GM20431 (cell line): ENCODE measurements at regions not wholly inside any gene's neighbourhood (a gene's known extent, or its start where the extent isn't known, plus 50 kb on each side); places are given as distances from the start of the nearest gene placed in this dataset.
"Not testable (repeated sequence)": the region's sequence is repeated elsewhere in the genome, so short reads cannot be mapped to it uniquely, and the experiment has no call there.

Experiments used
- in situ Hi-C: fragments of 300-500 bp; cut with MseI, MboI; formaldehyde crosslinking; loops from one replicate; pipeline ENCODE4 v1.15.0; 2020; ENCODE audit warnings: low sequenced_read_pairs; ENCODE audit not compliant: unreplicated experiment

DNA sequence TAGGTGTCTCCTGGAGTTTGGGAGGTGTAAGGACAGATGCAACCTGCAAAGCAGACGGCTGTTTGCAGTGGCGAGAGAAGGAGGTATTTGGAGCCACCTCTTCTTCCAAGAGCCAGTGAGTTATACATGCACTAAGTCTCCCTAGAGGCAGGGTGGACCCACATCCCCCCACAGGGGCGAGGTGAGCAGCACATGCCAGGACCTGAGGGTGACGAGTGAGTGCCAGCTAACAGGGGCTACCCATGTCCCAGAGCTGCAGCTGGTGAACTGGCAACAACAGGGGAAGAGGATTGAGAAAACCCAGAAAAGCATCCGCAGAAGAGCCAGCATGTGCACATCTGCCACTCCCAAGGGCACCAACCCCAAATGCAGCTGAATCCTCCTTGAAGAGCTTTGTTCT, 95.1 kb downstream of the CD83 start:
- in situ Hi-C loops, result loop anchor here (25.0 kb wide), 2 partner anchors 1275 to 1400 kb away; no protein-coding TSS in a partner anchor

GRCh38 chr6:14216946-14217684, 99.5 kb downstream of the CD83 start:
- in situ Hi-C loops, result loop anchor here (25.0 kb wide), 2 partner anchors 1270 to 1395 kb away; no protein-coding TSS in a partner anchor

DNA sequence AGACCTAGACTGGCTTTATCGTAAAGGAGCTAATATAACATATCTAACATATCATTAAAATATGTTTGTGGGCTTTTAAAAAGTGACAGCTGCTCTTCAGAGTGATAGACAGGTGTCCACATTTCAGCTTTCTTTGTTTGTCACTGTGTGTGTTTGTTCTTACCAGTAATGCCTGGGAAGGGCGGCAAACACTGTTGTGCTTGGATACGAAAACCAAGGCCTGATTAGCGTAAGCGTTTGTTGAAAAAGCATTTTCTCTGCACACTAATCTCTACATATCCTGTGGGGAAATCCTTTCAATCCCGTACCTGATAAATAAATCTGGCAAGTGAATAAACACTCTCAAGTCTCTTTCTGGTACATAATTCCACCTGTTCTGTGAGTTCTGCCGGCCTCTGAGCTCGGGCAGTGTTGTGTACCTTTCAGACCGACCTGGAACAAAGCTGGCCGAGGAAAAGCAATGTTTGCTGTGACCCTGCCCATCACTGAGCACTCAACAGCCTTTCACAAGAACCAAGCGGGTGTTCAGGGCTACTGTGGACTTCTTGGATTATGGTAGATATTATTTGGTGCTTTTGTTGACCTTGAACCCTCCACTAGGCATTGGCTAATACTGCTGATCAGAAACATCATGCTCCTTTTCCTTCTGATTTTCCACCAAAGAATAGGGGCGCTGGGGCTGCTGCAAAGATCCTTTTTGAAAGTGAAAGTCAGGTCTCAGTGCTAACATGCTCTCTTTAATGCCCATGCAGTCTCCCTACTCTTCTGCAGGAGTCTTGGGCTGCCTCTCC, 100.4 kb downstream of the CD83 start:
- in situ Hi-C loops, result loop anchor here (25.0 kb wide), 2 partner anchors 1269 to 1394 kb away; no protein-coding TSS in a partner anchor

GRCh38 chr6:14218519-14218800, 100.9 kb downstream of the CD83 start:
- in situ Hi-C loops, result loop anchor here (25.0 kb wide), 2 partner anchors 1269 to 1394 kb away; no protein-coding TSS in a partner anchor

DNA sequence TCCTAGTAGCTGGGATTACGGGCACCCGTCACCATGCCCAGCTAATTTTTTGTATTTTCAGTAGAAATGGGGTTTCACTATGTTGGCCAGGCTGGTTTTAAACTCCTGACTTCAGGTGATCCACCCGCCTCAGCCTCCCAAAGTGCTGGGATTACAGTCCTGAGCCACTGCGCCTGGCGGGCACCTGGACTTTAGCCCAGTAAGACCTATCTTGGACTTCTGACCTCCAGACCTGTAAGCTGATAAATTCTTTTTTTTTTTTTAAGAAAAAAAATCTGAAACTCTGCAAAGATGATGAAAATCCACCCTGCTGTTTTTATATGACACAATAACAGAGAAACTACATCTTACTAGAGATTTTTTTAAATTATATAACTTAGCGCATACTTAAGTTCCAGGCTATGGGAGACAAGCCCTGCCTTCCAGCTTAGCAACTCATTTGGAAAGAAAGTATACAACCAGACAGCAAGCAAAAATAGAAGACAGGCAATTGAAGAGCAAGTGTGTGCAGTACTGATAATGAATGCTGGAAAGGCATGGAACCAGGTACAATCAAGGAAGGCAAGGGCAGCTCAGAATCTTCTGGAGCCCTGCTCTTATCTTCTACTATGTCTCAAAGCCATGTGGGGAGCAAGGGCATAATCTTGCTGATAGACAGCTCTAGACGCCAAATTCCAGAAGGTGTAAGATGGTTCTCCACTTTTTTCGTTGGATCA, 104.2 kb downstream of the CD83 start:
- in situ Hi-C loops, result loop anchor here (25.0 kb wide), 2 partner anchors 1266 to 1391 kb away; no protein-coding TSS in a partner anchor

DNA sequence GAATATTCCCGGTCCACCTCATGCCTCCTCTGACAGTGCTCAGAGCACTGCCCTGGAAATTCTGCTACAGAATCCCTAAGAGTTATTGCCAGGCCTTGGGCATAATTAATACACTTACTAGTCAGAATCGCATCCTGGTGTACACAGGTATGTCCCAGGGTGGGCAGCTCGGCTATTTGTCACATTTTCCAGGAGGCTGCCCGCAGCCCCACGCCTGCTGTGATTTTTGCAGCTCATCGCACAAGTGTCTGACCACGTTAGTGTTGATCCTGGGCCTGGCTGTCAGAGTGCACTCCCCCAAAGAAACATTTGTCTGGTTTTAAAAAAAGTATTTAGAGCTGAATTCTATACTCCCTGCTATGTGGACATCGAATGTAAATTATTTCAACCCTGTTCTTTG, 105.4 kb downstream of the CD83 start:
- in situ Hi-C loops, result loop anchor here (25.0 kb wide), 2 partner anchors 1264 to 1389 kb away; no protein-coding TSS in a partner anchor

DNA sequence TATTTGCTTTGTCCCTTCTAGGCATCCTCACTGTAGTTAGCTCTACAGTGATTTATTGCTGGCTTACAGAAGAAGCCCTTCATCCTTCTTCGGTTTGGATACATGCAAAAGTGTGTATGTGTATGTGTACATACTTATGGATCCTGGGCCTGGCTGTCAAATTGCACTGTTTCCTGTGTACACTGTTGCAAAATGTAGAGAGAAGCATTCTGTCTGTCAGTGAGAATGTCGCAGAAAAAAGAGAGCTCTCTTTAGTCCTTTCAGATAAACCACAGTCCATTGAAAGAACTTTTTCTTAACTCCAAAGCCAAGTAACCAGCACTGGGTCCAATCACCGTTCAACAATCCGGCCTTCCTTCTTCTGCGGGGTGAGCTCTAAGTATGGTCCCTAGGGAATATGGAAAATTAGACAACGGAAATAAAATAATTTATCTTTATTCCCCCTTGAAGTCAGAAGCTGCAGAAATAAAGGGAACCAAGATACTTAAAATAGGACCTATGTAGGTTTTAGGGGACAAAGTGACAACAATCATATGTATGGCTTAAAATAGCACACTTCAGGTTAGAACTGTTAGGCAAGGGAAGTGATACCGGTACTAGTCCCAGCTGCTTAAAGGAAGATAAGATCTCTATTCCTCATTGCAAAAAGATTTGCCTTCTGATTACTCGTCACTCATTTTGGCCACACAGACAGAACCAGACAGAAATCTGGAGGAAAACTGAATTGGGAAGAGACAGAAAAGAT, 107.0 kb downstream of the CD83 start:
- in situ Hi-C loops, result loop anchor here (25.0 kb wide), 2 partner anchors 1263 to 1388 kb away; no protein-coding TSS in a partner anchor

DNA sequence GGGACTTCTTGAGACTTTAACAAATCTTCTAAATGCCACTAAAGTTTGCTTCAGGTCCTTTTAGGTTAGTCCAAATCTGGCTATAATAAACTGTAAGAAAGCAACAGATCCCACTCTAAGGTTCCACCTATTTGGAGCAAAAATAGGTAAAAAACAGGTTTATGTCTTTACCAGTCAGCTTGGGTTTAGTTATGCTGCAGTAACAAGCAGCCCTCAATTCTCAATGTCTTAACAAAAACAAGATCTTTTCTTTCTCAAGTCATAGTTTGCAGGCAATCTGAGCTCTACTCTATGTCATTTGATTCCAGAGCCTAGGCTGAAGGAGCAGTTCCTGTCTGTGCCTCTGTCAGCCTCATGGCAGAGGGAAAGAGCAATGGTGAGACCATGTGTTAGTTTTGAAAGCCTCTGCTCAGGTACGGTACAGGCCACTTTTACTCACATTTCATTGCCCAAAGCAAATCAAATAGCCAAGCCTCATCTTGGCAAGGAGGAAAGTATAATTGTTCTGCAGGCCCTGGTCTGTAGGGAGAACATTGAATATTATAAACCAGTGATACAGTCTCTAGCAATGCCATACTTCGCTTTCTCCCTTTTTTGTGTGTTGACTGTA, 108.6 kb downstream of the CD83 start:
- in situ Hi-C loops, result no loop called here

- in situ Hi-C loops, result no loop called here
Measured at GRCh38 chr6:14228571-14228970, 111.0 kb downstream of the CD83 start.

DNA sequence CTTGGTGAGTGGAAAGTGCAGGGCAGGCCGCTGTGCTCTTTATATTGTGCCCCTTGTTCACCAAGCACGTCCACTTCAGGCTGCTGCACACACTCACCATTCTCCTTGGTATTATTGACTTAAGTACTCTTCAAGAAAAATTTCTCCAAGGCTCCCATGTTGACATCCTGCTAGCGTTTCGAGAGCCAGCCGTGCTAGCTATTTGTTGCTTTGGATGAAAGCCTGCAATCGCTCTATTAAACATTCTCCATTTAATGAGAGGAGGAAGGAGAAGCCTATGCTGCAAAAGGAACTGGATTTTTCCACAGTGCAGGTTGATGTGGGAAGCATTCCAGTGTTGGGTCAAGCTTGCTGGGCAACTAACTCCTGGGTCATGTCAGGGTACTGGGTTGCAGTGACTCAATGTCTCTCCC, 113.5 kb downstream of the CD83 start:
- in situ Hi-C loops, result no loop called here

DNA sequence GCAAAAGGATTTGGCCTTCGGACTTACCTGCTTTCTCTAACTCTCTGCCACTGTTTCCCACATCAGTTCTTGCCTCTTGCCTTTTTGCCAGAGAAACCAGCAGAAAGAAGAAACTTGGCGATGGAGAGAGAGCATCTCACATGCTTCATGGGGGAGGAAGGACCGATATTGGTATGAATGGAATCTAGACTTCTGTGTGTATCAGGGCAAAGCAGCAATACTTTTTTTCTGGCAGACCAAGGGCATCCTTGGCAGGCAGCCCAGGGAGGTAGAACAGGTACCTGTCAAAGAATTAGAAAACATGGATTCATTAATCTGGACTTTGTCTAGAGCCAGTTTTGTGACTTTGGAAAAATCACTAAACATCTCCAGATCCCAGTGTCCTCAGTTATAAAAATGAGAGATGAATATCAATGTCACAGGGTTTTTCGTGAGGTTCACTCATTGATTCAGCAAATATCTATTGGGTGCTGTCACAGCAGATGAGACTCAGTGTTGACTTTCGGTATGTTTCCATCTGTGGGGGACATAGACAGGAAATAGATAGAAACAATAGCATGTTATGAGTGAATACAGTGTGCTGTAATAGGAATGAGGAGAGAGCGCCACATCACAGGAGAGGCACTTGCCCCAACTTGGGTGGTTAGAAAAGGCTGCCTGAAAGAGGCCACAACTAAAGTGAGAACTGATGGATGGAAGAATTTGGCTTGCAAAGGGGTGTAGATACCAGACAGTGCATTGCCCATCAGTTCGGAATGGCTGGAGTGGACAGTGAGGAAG, 114.1 kb downstream of the CD83 start:
- in situ Hi-C loops, result no loop called here

- in situ Hi-C loops, result no loop called here
Measured at GRCh38 chr6:14232889-14233288, 115.3 kb downstream of the CD83 start.

DNA sequence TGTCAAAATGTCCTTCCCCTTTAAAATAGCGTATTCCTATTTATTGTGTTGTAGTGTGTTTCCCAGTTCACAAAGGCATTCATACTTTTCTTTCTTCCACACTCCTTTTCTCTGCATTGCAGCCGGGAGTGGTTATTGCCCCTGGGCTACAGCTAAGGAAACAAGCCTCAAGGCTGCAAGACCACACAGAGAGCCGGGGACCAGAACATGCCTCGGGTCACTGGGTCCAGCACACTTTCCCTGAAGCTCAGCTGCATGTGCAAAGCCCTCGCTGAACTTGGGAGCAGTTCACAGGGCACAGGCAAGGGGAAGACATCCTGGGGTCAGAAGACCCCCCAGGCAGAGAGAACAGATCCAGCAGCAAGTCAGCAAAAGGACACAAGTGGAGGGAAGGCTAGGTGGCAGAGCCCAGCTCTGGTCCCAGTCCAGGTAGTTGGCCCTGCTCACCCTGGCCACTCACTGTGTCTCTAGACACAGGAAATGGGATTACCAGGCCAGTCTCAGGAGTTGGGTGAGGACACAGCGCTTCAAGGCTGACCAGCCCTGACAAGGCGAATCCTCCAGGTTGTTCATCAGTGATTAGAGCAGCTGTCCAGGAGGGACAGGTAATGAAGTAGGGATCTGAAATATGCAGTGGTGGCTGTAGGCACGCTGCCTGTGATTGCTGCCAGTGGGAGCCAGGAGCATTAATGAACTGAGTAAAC, 118.2 kb downstream of the CD83 start:
- in situ Hi-C loops, result no loop called here

DNA sequence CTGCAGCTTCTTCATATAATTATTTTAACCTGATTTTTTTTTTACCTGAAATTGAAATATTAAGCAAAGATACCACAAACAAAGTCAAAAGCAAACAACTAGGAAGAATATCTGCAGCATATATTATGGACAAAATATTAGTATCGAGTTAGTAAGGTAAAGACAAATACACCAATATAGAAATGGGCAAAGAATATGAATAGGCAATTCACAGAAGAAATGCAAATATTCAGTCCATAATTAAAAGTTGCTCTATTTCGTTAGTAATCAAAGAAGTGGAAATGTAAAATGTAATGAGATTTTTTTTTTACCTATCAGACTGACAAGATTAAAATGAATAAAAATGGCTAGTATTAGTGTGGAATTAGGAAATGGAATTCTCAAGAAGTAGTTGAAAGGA, 121.5 kb downstream of the CD83 start:
- in situ Hi-C loops, result no loop called here

- in situ Hi-C loops, result no loop called here
Measured at GRCh38 chr6:14240411-14241166, 123.0 kb downstream of the CD83 start.

GRCh38 chr6:14241255-14242070, 123.9 kb downstream of the CD83 start:
- in situ Hi-C loops, result no loop called here

DNA sequence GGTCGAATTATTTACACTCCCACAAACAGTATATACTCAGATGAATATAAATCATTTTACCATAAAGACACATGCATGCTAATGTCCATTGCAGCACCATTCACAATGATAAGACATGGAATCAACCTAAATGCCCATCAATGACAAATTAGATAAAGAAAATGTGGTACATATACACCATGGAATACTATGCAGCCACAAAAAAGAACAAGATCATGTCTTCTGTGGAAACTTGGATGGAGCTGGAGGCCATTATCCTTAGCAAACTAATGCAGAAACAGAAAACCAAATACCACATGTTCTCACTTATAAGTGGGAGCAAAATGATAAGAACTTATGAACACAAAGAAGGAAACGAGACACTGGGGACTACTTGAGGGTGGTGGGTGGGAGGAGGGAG, 125.3 kb downstream of the CD83 start:
- in situ Hi-C loops, result not testable (repeated sequence)
